Sigmoid colon (tissue), 6 donors: ENCODE measurements at regions not wholly inside any gene's neighbourhood (a gene's known extent, or its start where the extent isn't known, plus 50 kb on each side); places are given as distances from the start of the nearest gene placed in this dataset.
"Not testable (repeated sequence)": the region's sequence is repeated elsewhere in the genome, so short reads cannot be mapped to it uniquely, and the experiment has no call there.

Experiments
- DNase-seq: peaks from one replicate; pipeline ENCODE4 v3.0.0-alpha.2; 2019
- H3K27ac ChIP-seq, 4 donors: fragments of 200-600 bp; sonication (generic); one replicate each; pipeline ENCODE4 v1.5.1; 2016 to 2019; ENCODE audit warnings: mild to moderate bottlenecking in 1 of 4
- H3K27me3 ChIP-seq, 3 donors: fragments of 200-600 bp; sonication (generic); one replicate each; pipeline ENCODE4 v1.5.1; 2019; ENCODE audit warnings: mild to moderate bottlenecking in 1 of 3
- H3K36me3 ChIP-seq, 4 donors: fragments of 200-600 bp; sonication (generic); one replicate each; pipeline ENCODE4 v1.5.1; 2016 to 2019
- H3K4me1 ChIP-seq, 4 donors: fragments of 200-600 bp; sonication (generic); one replicate each; pipeline ENCODE4 v1.5.1; 2017 to 2019
- H3K4me3 ChIP-seq, 4 donors: fragments of 200-600 bp; sonication (generic); one replicate each; pipeline ENCODE4 v1.5.1; 2017 to 2019; ENCODE audit warnings: mild to moderate bottlenecking in 2 of 4, moderate library complexity in 1 of 4
- H3K9me3 ChIP-seq, 4 donors: fragments of 200-600 bp in 3 of 4; sonication (generic) in 3 of 4; one replicate each; pipeline versions ENCODE4 v1.5.1 to v1.6.1; 2013 to 2019
- EP300 ChIP-seq, 4 donors: sonication (generic); formaldehyde crosslinking; IDR thresholded peaks; one replicate each; pipeline ENCODE4 v1.6.1; 2017; ENCODE audit warnings: antibody characterized with exemption in 4 of 4
- POLR2A ChIP-seq, 2 donors: fragments of 450-650 bp; IDR thresholded peaks; one replicate each; pipeline ENCODE4 v1.6.1; 2016; ENCODE audit warnings: antibody characterized with exemption in 2 of 2, mild to moderate bottlenecking in 2 of 2, moderate library complexity in 2 of 2
- POLR2AphosphoS5 ChIP-seq, 4 donors: sonication (generic); formaldehyde crosslinking; IDR thresholded peaks; one replicate each; pipeline ENCODE4 v1.6.1; 2017; ENCODE audit warnings: antibody characterized with exemption in 4 of 4
- WGBS, 2 donors: extraction: QIAGEN DNeasy Blood & Tissue Kit; methylation state at CpG; one replicate each; pipeline ENCODE4 v1.1.7; 2013; 5-methylcytosine and 5-hydroxymethylcytosine counted together
- intact Hi-C: fragments of 100-400 bp; cut with DNase I; formaldehyde crosslinking; loops from one replicate; pipeline ENCODE4 v1.15.1; 2023
- TF ChIP-seq, protein P1 (sequence below), 4 experiments: fragments of 450-650 bp in 3 of 4; fragments of 200-600 bp in 1 of 4; IDR thresholded peaks; one replicate each; pipeline ENCODE4 v1.5.1; 2016 to 2019; ENCODE audit warnings: antibody characterized with exemption in 4 of 4, mild to moderate bottlenecking in 3 of 4, moderate library complexity in 2 of 4
- donor health status: healthy with polysubstance abuse.
- donor health status: healthy.

DNA sequence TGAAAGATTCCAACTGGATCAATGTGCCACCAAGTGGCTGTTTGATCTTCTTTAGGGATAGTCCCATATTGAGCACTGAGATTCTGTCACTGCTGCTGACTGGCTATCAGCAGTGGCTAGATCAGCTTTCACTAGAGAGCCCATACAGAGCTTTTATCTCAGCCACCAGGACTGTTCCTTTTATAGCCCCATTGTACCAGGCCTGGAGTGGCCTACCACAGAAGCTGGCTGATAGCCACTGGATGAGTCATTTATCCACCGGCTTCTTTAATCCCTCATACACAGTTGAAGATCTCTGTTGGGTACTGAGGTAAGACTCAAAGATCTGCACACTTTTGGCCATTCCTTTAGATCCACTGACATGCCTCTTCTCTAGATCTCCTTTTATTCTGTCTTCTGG lies 1101.1 kb downstream of the SORCS3 start:
- Histone ChIP-seq H3K36me3 (no peaks in the 10 kb centered on the region), H3K9me3 (no peaks in the 10 kb centered on the region), H3K4me3 (no peak overlapping the region), H3K27me3 (no peaks in the 10 kb centered on the region), H3K27ac (no peak overlapping the region), H3K4me1 (peaks cover 0 to 18% (median 4%) of the 10 kb centered on the region in 4 donors)
- no peak for DNase-seq
- intact Hi-C loops = no loop called here
- TF ChIP-seq POLR2AphosphoS5 (IDR thresholded peaks at IDR 0.05) (no peak), EP300 (IDR thresholded peaks at IDR 0.05) (no peak), POLR2A (IDR thresholded peaks at IDR 0.05) (no peak)
- TF ChIP-seq, protein P1, sequence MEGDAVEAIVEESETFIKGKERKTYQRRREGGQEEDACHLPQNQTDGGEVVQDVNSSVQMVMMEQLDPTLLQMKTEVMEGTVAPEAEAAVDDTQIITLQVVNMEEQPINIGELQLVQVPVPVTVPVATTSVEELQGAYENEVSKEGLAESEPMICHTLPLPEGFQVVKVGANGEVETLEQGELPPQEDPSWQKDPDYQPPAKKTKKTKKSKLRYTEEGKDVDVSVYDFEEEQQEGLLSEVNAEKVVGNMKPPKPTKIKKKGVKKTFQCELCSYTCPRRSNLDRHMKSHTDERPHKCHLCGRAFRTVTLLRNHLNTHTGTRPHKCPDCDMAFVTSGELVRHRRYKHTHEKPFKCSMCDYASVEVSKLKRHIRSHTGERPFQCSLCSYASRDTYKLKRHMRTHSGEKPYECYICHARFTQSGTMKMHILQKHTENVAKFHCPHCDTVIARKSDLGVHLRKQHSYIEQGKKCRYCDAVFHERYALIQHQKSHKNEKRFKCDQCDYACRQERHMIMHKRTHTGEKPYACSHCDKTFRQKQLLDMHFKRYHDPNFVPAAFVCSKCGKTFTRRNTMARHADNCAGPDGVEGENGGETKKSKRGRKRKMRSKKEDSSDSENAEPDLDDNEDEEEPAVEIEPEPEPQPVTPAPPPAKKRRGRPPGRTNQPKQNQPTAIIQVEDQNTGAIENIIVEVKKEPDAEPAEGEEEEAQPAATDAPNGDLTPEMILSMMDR (IDR thresholded peaks at IDR 0.05) = no peak
- 4 to 44% methylated on average over 1 of the region's 1 CpG for WGBS, 2 donors

DNA sequence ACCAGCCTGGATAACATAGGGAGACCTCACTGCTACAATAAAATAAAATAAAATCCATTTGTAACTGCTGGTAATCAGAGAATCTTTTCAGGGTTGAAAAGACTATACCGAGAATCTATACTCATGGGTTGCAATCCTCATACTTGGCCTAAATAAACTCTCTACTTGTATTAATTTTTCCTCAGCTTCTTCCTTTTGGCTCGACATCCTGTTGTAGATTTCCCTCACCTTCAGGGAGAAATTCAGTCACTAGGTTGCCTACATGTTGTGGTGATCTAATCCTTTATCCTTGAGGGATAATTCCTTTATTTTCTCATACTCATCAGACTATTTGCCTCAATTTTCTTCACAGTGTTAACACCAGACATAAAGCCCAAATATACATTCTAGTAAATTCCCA lies 1093.4 kb downstream of the SORCS3 start:
- Histone ChIP-seq H3K9me3 (no peaks in the 10 kb centered on the region), H3K36me3 (no peaks in the 10 kb centered on the region), H3K4me1 (peaks cover 0 to 5% (median 0%) of the 10 kb centered on the region in 4 donors), H3K27ac (no peak overlapping the region), H3K27me3 (no peaks in the 10 kb centered on the region), H3K4me3 (no peak overlapping the region)
- no peak for DNase-seq
- intact Hi-C loops = no loop called here
- WGBS, 2 donors = 77 to 84% methylated on average over 2 of the region's 2 CpGs
- TF ChIP-seq POLR2A (IDR thresholded peaks at IDR 0.05) (no peak), EP300 (IDR thresholded peaks at IDR 0.05) (no peak), POLR2AphosphoS5 (IDR thresholded peaks at IDR 0.05) (no peak)
- TF ChIP-seq, protein P1 (IDR thresholded peaks at IDR 0.05) = no peak

DNA sequence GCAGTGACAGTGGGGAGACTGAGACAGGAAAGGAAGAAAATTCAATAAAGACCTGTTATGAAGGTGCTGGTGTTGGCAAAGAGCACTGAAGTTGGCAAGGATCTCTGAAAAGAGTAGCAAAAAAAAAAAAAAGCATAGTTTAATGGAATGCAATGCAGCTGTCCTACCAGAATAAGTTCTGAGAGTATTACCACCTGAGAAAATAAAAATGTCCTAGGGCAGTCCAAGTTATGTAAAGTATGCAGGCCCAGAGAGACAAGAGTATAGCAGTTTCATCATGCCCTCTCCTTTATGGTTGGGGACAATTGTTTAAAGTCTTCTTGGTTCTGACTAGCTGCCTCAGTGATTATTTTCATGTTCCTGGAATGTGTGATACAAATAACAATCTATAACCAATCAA lies 1092.8 kb downstream of the SORCS3 start:
- intact Hi-C loops = no loop called here
- Histone ChIP-seq H3K4me1 (peaks cover 0 to 11% (median 0%) of the 10 kb centered on the region in 4 donors), H3K27me3 (no peaks in the 10 kb centered on the region), H3K4me3 (no peak overlapping the region), H3K36me3 (no peaks in the 10 kb centered on the region), H3K9me3 (no peaks in the 10 kb centered on the region), H3K27ac (no peak overlapping the region)
- no peak for DNase-seq
- TF ChIP-seq, protein P1 (IDR thresholded peaks at IDR 0.05) = no peak
- TF ChIP-seq POLR2A (IDR thresholded peaks at IDR 0.05) (no peak), POLR2AphosphoS5 (IDR thresholded peaks at IDR 0.05) (no peak), EP300 (IDR thresholded peaks at IDR 0.05) (no peak)

DNA sequence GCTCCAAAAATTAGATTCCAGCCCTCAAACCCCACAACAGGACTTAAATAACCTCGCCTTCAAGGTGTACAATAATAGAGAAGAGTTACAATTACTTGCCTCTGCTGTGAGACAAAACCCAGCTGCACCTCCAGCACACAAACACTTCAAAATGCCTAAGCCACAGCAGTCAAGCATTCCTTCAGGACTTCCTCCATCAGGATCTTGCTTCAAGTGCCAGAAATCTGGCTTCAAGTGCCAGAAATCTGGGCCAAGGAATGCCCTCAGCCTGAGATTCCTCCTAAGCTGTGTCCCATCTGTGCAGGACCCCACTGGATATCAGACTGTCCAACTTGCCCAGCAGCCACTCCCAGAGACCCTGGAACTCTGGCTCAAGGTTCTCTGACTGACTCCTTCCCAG lies 1088.3 kb downstream of the SORCS3 start:
- no peak overlapping the region for H3K27ac ChIP-seq
- peaks cover 0 to 11% (median 0%) of the 10 kb centered on the region in 4 donors for H3K4me1 ChIP-seq
- TF ChIP-seq EP300 (IDR thresholded peaks at IDR 0.05) (no peak), POLR2A (IDR thresholded peaks at IDR 0.05) (no peak), POLR2AphosphoS5 (IDR thresholded peaks at IDR 0.05) (no peak)
- TF ChIP-seq, protein P1 (IDR thresholded peaks at IDR 0.05) = no peak
- H3K4me3 ChIP-seq = no peak overlapping the region
- no peaks in the 10 kb centered on the region for H3K36me3 ChIP-seq
- no peaks in the 10 kb centered on the region for H3K9me3 ChIP-seq
- WGBS, 2 donors = 64 to 80% methylated on average over 1 of the region's 1 CpG
- DNase-seq = no peak
- H3K27me3 ChIP-seq = no peaks in the 10 kb centered on the region
- intact Hi-C loops = no loop called here

DNA sequence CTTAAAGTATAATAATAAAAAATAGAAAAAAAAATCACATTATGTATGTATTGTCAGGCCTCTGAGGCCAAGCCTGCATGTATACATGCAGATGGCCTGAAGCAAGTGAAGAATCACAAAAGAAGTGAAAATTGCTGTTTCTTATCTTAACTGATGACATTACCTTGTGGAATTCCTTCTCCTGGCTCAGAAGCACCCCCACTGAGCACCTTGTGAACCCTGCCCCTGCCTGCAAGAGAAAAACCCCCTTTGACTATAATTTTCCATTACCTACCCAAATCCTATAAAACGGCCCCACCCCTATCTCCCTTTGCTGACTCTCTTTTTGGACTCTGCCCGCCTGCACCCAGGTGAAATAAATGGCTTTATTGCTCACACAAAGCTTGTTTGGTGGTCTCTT lies 1086.5 kb downstream of the SORCS3 start:
- H3K9me3 ChIP-seq, intact Hi-C loops, DNase-seq, H3K27ac ChIP-seq, H3K36me3 ChIP-seq, H3K4me3 ChIP-seq, H3K27me3 ChIP-seq, H3K4me1 ChIP-seq: not testable (repeated sequence)
- WGBS, 2 donors = 15 to 41% methylated on average over 2 of the region's 2 CpGs
